Cerebellar cortex (tissue), 1 donor: ENCODE measurements at regions not wholly inside any gene's neighbourhood (a gene's known extent, or its start where the extent isn't known, plus 50 kb on each side); places are given as distances from the start of the nearest gene placed in this dataset.
A peak's percentile ranks its signal among the peaks of the same experiment; 100 is the strongest.

Experiments used
- DNase-seq: peaks from one replicate; pipeline ENCODE4 v3.0.0-alpha.2; 2015; ENCODE audit warnings: low spot score

GRCh38 chr16:14334366-14335080 is 263.4 kb downstream of the MRTFB start:
- DNase-seq: no peak

GRCh38 chr16:14333361-14333760 is 262.2 kb downstream of the MRTFB start:
- no peak for DNase-seq

GRCh38 chr16:14331020-14331419 is 259.9 kb downstream of the MRTFB start:
- DNase-seq: no peak

- no peak for DNase-seq
Observed at GRCh38 chr16:14329727-14330350, 258.7 kb downstream of the MRTFB start.

- DNase-seq: no peak
Observed at GRCh38 chr16:14325502-14326401, 254.6 kb downstream of the MRTFB start.

GRCh38 chr16:14324581-14324980 is 253.5 kb downstream of the MRTFB start:
- DNase-seq: no peak

- no peak for DNase-seq
Observed at GRCh38 chr16:14322186-14322585, 251.1 kb downstream of the MRTFB start.

- DNase-seq: peak; percentile 36
Observed at GRCh38 chr16:14321542-14321941, 250.4 kb downstream of the MRTFB start.

- no peak for DNase-seq
Observed at GRCh38 chr16:14320406-14320805, 249.3 kb downstream of the MRTFB start.
